Neural progenitor cell (in vitro differentiated cells): ENCODE measurements at regions not wholly inside any gene's neighbourhood (a gene's known extent, or its start where the extent isn't known, plus 50 kb on each side); places are given as distances from the start of the nearest gene placed in this dataset.

ENCODE experiments used
- CTCF ChIP-seq: fragments of 200-600 bp; sonication (generic); IDR thresholded peaks from 2 replicates; pipeline ENCODE4 v1.5.1; 2017; ENCODE audit warnings: antibody characterized with exemption, mild to moderate bottlenecking
- EZH2phosphoT487 ChIP-seq: fragments of 200-600 bp; sonication (generic); IDR thresholded peaks from 2 replicates; pipeline ENCODE4 v1.6.1; 2017; ENCODE audit warnings: antibody characterized with exemption

GRCh38 chr5:105740242-105740641, 1930.5 kb downstream of the EFNA5 start:
- no peak for TF ChIP-seq CTCF
- TF ChIP-seq EZH2phosphoT487 = no peak
